SKM-1 treated with dmso at 0.1 percent for 144 hours (cell line): ENCODE measurements at regions not wholly inside any gene's neighbourhood (a gene's known extent, or its start where the extent isn't known, plus 50 kb on each side); places are given as distances from the start of the nearest gene placed in this dataset.
A peak's percentile ranks its signal among the peaks of the same experiment; 100 is the strongest.
"Not testable (repeated sequence)": the region's sequence is repeated elsewhere in the genome, so short reads cannot be mapped to it uniquely, and the experiment has no call there.

Experiments
- DNase-seq: peaks from one replicate; lab custom pipeline; 2025; ENCODE audit not compliant: unreplicated experiment; lab: John Stamatoyannopoulos, UW

- DNase-seq = no peak
Observed at GRCh38 chr2:182477774-182478173, 50.9 kb upstream of the PDE1A start.

GRCh38 chr2:182481676-182482075 lies 54.8 kb upstream of the PDE1A start:
- no peak for DNase-seq

GRCh38 chr2:182482511-182482910 lies 55.7 kb upstream of the PDE1A start:
- no peak for DNase-seq

GRCh38 chr2:182496596-182496995 lies 69.8 kb upstream of the PDE1A start:
- DNase-seq = no peak

GRCh38 chr2:182499706-182500470 lies 73.1 kb upstream of the PDE1A start:
- DNase-seq = no peak

GRCh38 chr2:182503886-182504285 lies 77.0 kb upstream of the PDE1A start:
- no peak for DNase-seq

- no peak for DNase-seq
Observed at GRCh38 chr2:182504903-182505302, 78.1 kb upstream of the PDE1A start.

- no peak for DNase-seq
Observed at GRCh38 chr2:182506606-182507005, 79.8 kb upstream of the PDE1A start.

- DNase-seq = not testable (repeated sequence)
Observed at GRCh38 chr2:182508583-182508982, 81.7 kb upstream of the PDE1A start.

- DNase-seq = no peak
Observed at GRCh38 chr2:182509216-182509615, 82.4 kb upstream of the PDE1A start.

- DNase-seq = no peak
Observed at GRCh38 chr2:182521453-182522404, 94.9 kb upstream of the PDE1A start.

GRCh38 chr2:182522405-182522896 lies 95.6 kb upstream of the PDE1A start:
- DNase-seq = no peak

GRCh38 chr2:182522972-182523473 lies 96.2 kb upstream of the PDE1A start:
- DNase-seq = no peak

GRCh38 chr2:182530636-182531035 lies 103.8 kb upstream of the PDE1A start:
- no peak for DNase-seq

GRCh38 chr2:182540252-182540651 lies 113.4 kb upstream of the PDE1A start:
- peak; percentile 81 for DNase-seq

GRCh38 chr2:182541268-182541667 lies 114.4 kb upstream of the PDE1A start:
- peak; percentile 41 for DNase-seq

- DNase-seq = no peak
Observed at GRCh38 chr2:182542501-182543258, 115.8 kb upstream of the PDE1A start.

- no peak for DNase-seq
Observed at GRCh38 chr2:182543741-182544525, 117.1 kb upstream of the PDE1A start.

GRCh38 chr2:182545420-182546167 lies 118.8 kb upstream of the PDE1A start:
- no peak for DNase-seq
